NB4 (cell line): ENCODE measurements at regions not wholly inside any gene's neighbourhood (a gene's known extent, or its start where the extent isn't known, plus 50 kb on each side); places are given as distances from the start of the nearest gene placed in this dataset.
"Not testable (repeated sequence)": the region's sequence is repeated elsewhere in the genome, so short reads cannot be mapped to it uniquely, and the experiment has no call there.

Experiments used
- DNase-seq: peaks from one replicate; pipeline ENCODE4 v3.0.0; 2010; ENCODE audit warnings: low read depth
- H3K4me3 ChIP-seq: one replicate; pipeline ENCODE4 v1.5.1; 2011; ENCODE audit warnings: mild to moderate bottlenecking, low read depth, low read length, moderate library complexity
- MAX ChIP-seq: IDR thresholded peaks from 2 replicates; pipeline ENCODE4 v1.6.1; 2011; ENCODE audit warnings: low read depth, low read length
- MYC ChIP-seq: IDR thresholded peaks from 2 replicates; pipeline ENCODE4 v1.6.1; 2011; ENCODE audit warnings: low read depth, low read length
- POLR2A ChIP-seq: IDR thresholded peaks from 2 replicates; pipeline ENCODE4 v1.6.1; 2011; ENCODE audit warnings: mild to moderate bottlenecking; ENCODE audit not compliant: insufficient read length; ENCODE audit errors: extremely low read depth
- TF ChIP-seq, protein P1 (sequence below): IDR thresholded peaks from one replicate; pipeline ENCODE4 v1.5.1; 2012; ENCODE audit warnings: low read depth, low read length

GRCh38 chr20:2220298-2220697 is 75.5 kb upstream of the TGM3 start:
- no peak overlapping the region for H3K4me3 ChIP-seq
- TF ChIP-seq MAX: no peak
- TF ChIP-seq POLR2A: no peak
- TF ChIP-seq, protein P1, sequence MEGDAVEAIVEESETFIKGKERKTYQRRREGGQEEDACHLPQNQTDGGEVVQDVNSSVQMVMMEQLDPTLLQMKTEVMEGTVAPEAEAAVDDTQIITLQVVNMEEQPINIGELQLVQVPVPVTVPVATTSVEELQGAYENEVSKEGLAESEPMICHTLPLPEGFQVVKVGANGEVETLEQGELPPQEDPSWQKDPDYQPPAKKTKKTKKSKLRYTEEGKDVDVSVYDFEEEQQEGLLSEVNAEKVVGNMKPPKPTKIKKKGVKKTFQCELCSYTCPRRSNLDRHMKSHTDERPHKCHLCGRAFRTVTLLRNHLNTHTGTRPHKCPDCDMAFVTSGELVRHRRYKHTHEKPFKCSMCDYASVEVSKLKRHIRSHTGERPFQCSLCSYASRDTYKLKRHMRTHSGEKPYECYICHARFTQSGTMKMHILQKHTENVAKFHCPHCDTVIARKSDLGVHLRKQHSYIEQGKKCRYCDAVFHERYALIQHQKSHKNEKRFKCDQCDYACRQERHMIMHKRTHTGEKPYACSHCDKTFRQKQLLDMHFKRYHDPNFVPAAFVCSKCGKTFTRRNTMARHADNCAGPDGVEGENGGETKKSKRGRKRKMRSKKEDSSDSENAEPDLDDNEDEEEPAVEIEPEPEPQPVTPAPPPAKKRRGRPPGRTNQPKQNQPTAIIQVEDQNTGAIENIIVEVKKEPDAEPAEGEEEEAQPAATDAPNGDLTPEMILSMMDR: no peak
- no peak for TF ChIP-seq MYC
- no peak for DNase-seq

GRCh38 chr20:2221921-2222320 is 73.9 kb upstream of the TGM3 start:
- no peak overlapping the region for H3K4me3 ChIP-seq
- DNase-seq: no peak
- TF ChIP-seq MYC: no peak
- TF ChIP-seq, protein P1: no peak
- TF ChIP-seq MAX: no peak
- TF ChIP-seq POLR2A: no peak

DNA sequence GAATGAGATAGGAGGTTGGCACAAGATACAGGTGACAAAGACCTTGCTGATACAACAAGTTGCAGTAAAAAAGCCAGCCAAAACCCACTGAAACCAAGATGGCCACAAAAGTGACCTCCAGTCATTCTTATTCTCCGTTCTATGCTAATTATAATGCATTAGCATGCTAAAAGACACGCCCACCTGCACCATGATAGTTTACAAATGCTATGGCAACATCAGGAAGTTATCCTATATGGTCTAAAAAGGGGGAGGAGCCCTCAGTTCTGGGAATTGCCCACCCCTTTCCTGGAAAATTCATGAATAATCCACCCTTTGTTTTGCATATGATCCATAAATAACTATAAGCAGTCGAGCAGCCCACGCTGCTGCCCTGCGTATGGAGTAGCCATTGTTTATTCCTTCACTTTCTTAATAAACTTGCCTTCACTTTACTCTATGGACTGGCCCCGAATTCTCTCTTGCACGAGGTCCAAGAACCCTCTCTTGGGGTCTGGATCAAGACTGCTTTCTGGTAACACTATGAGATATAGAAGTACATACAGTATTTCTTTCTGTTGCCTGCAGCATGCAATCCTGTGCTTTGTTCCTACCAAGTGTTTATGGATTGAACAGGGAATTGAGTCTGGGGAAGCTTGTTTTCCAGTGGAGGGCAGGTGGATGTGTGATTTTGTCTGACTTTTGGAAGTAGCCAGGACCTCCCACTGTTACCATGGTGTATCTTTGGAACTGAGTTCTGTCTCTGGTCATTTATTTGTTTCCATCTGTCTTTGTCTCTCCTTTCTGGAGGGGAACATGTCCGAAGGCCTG is 72.0 kb upstream of the TGM3 start:
- TF ChIP-seq POLR2A: no peak
- TF ChIP-seq, protein P1: no peak
- no peak for TF ChIP-seq MAX
- no peak for TF ChIP-seq MYC
- no peak overlapping the region for H3K4me3 ChIP-seq
- DNase-seq: no peak

DNA sequence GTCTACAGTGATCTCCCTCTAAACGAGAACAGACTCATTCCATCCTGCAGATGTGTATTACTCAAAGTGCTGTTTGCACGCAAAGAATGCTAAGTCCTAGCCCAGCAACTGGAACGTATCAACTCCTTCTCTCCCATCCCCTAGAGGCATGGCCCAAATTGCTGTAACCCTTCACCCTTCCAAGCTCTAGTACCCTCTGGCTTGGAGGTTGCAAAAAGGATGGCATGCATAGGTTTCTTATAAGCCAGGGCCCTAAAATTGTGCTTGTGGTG is 71.5 kb upstream of the TGM3 start:
- H3K4me3 ChIP-seq: no peak overlapping the region
- no peak for DNase-seq
- TF ChIP-seq MYC: no peak
- no peak for TF ChIP-seq MAX
- TF ChIP-seq POLR2A: no peak
- TF ChIP-seq, protein P1: no peak

DNA sequence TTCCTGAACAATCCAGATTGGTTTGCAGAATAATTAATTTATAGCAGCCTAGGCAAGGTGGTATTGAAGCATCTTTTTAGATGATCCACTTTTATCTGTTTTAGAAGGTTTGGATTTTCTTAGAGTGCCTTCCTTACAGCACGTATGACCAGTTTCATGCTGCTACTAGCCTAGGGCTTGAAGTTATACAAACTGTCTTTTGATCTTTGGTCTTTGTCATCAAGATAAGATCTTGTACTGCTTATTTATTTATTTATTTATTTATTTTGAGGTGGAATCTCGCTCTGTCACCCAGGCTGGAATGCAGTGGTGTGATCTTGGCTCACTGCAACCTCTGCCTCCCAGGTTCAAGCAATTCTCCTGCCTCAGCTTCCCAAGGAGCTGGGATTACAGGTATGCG is 68.5 kb upstream of the TGM3 start:
- H3K4me3 ChIP-seq, DNase-seq: not testable (repeated sequence)

DNA sequence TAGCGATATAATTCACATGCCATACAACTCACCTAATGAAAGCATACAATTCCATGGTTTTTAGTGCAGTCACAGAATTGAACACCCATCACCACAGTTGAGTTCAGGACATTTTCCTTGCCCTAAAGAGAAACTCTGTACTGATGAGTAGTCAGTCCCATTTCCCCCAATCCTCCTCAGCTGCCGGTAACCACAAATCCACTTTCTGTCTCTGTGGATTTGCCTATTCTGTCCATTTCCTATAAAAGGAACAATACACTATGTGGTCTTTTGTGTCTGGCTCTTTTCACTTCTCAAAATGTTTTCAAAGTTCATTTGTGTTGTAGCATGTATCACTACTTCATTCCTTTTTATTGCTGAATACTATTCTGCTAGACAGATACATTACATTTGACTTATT is 67.9 kb upstream of the TGM3 start:
- no peak for TF ChIP-seq MAX

DNA sequence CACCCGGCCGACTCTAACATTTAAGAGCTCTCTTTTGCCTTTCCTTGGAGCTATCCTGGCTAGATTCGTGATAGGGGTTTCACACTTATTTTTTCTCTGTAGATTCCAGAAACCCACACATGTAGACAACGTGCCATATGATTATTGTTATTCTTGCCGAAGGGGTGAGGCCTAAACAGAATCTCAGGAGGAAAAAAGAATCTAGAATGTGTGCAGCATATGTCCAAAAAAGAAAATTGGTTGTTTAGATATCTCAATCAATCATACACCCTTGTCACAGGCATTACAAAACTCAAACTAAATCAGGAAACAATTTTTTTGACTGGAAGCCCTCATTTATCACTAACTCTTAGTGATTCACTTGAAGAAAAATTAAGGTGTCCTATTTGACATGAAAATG is 66.9 kb upstream of the TGM3 start:
- H3K4me3 ChIP-seq: no peak overlapping the region
- TF ChIP-seq, protein P1: no peak
- TF ChIP-seq MYC: no peak
- TF ChIP-seq POLR2A: no peak
- TF ChIP-seq MAX: no peak
- DNase-seq: no peak

More for the DNA sequence above, 67.9 kb upstream of the TGM3 start:
- no peak overlapping the region for H3K4me3 ChIP-seq
- no peak for DNase-seq
